Keratinocyte (primary cell): ENCODE measurements at regions not wholly inside any gene's neighbourhood (a gene's known extent, or its start where the extent isn't known, plus 50 kb on each side); places are given as distances from the start of the nearest gene placed in this dataset.

ENCODE experiments used
- DNase-seq: peaks from one replicate; pipeline ENCODE4 v3.0.0-alpha.2; 2011; ENCODE audit warnings: low read depth, missing footprints, low spot score
- FAIRE-seq: peaks from 2 replicates; lab custom pipeline; 2011; peaks lifted over from hg19 to GRCh38; lab: Jason Lieb, UNC
- H2AFZ ChIP-seq: 2 replicates; pipeline ENCODE4 v1.6.0; 2012; ENCODE audit warnings: low read length, control low read depth, inconsistent platforms; ENCODE audit not compliant: control insufficient read depth
- H3K27ac ChIP-seq: 2 replicates; pipeline ENCODE4 v1.5.1; 2011; ENCODE audit warnings: low read length; ENCODE audit not compliant: control insufficient read depth, insufficient read depth
- H3K27me3 ChIP-seq: 3 replicates; pipeline ENCODE4 v1.6.0; 2011; ENCODE audit warnings: low read length; ENCODE audit not compliant: control insufficient read depth, insufficient read depth; ENCODE audit errors: extremely low read depth
- H3K36me3 ChIP-seq, 2 experiments: 2 replicates in 1 of 2; 3 replicates in 1 of 2; pipeline ENCODE4 v1.5.1; 2011; ENCODE audit warnings: low read length in 2 of 2, mild to moderate bottlenecking in 1 of 2; ENCODE audit not compliant: control insufficient read depth in 2 of 2, insufficient read depth in 2 of 2; ENCODE audit errors: extremely low read depth in 1 of 2
- H3K4me1 ChIP-seq: 3 replicates; pipeline ENCODE4 v1.5.1; 2011; ENCODE audit warnings: low read length; ENCODE audit not compliant: control insufficient read depth, insufficient read depth; ENCODE audit errors: extremely low read depth
- H3K4me2 ChIP-seq: 3 replicates; pipeline ENCODE4 v1.6.0; 2011; ENCODE audit warnings: low read depth, low read length; ENCODE audit not compliant: control insufficient read depth, insufficient read depth; ENCODE audit errors: extremely low read depth
- H3K4me3 ChIP-seq, 3 experiments: fragments of 200-600 bp in 1 of 3; sonication (generic) in 1 of 3; 2 replicates in 2 of 3; 3 replicates in 1 of 3; pipeline ENCODE4 v1.5.1; 2011 to 2016; ENCODE audit warnings: low read length in 3 of 3, mild to moderate bottlenecking in 3 of 3, control low read depth in 2 of 3, inconsistent platforms in 1 of 3, low read depth in 1 of 3, mixed read lengths in 1 of 3, mixed run types in 1 of 3, moderate library complexity in 1 of 3; ENCODE audit not compliant: control insufficient read depth in 2 of 3, insufficient read depth in 2 of 3; ENCODE audit errors: extremely low read depth in 1 of 3
- H3K79me2 ChIP-seq: 2 replicates; pipeline ENCODE4 v1.6.0; 2012; ENCODE audit warnings: low read length; ENCODE audit not compliant: control insufficient read depth, insufficient read depth
- H3K9ac ChIP-seq: 3 replicates; pipeline ENCODE4 v1.6.0; 2011; ENCODE audit warnings: low read length; ENCODE audit not compliant: control insufficient read depth, insufficient read depth; ENCODE audit errors: extremely low read depth
- H3K9me1 ChIP-seq: 3 replicates; pipeline ENCODE4 v1.6.0; 2011; ENCODE audit warnings: low read length; ENCODE audit not compliant: control insufficient read depth, insufficient read depth; ENCODE audit errors: extremely low read depth
- H3K9me3 ChIP-seq: 2 replicates; pipeline ENCODE4 v1.5.1; 2012; ENCODE audit warnings: low read depth, low read length; ENCODE audit not compliant: control insufficient read depth
- H4K20me1 ChIP-seq: 3 replicates; pipeline ENCODE4 v1.6.0; 2011; ENCODE audit warnings: low read length; ENCODE audit not compliant: control insufficient read depth, insufficient read depth; ENCODE audit errors: extremely low read depth
- EZH2 ChIP-seq: IDR thresholded peaks from one replicate; pipeline ENCODE4 v1.6.1; 2012; ENCODE audit warnings: inconsistent platforms, mild to moderate bottlenecking, low read length, moderate library complexity
- dilution Hi-C: fragments of 300-500 bp; cut with MboI; formaldehyde crosslinking; loops from one replicate; pipeline ENCODE4 v1.7.0; 2020; ENCODE audit warnings: low sequenced_read_pairs; ENCODE audit not compliant: extremely low pct_ligation_motif_present
- TF ChIP-seq, protein P1 (sequence below), 3 experiments: IDR thresholded peaks in 1 of 3; conservative IDR thresholded peaks in 1 of 3; optimal IDR thresholded peaks in 1 of 3; 2 replicates in 2 of 3; 3 replicates in 1 of 3; pipeline versions ENCODE3 to v1.5.1; 2011; ENCODE audit warnings: low read length in 3 of 3, mild to moderate bottlenecking in 3 of 3, moderate library complexity in 2 of 3, control low read depth in 1 of 3, inconsistent platforms in 1 of 3; ENCODE audit not compliant: insufficient read depth in 2 of 3; ENCODE audit errors: extremely low read depth in 1 of 3

DNA sequence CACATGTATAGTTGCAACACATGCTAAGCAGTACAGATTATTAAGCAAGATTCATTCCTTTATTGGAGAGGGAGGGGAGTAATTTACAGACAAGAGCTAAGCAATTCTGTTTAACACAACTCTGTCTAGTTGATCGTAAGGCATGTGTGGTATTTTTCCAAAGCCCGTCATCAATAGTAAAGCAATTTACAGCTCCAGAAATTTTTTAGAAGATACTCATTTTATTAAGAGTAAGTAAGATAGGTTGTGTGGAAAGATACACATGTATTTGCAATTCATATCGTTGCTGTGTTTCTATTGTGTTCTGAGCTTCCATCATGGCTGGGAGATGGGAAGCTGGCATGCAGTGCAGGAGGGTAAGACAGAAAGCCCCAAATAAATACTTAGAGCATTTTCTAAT, 289.2 kb upstream of the TMEM161B start:
- H3K27me3 ChIP-seq, result no peaks in the 10 kb centered on the region
- H3K27ac ChIP-seq, result no peak overlapping the region
- no peak overlapping the region for H3K9ac ChIP-seq
- H3K4me2 ChIP-seq, result no peak overlapping the region
- H3K9me3 ChIP-seq, result no peaks in the 10 kb centered on the region
- H3K4me3 ChIP-seq, result no peak overlapping the region
- H2AFZ ChIP-seq, result no peak overlapping the region
- no peaks in the 10 kb centered on the region for H4K20me1 ChIP-seq
- no peak for FAIRE-seq
- H3K36me3 ChIP-seq, result no peaks in the 10 kb centered on the region
- DNase-seq, result no peak
- H3K9me1 ChIP-seq, result no peaks in the 10 kb centered on the region
- dilution Hi-C loops, result no loop called here
- no peaks in the 10 kb centered on the region for H3K4me1 ChIP-seq
- TF ChIP-seq, protein P1, sequence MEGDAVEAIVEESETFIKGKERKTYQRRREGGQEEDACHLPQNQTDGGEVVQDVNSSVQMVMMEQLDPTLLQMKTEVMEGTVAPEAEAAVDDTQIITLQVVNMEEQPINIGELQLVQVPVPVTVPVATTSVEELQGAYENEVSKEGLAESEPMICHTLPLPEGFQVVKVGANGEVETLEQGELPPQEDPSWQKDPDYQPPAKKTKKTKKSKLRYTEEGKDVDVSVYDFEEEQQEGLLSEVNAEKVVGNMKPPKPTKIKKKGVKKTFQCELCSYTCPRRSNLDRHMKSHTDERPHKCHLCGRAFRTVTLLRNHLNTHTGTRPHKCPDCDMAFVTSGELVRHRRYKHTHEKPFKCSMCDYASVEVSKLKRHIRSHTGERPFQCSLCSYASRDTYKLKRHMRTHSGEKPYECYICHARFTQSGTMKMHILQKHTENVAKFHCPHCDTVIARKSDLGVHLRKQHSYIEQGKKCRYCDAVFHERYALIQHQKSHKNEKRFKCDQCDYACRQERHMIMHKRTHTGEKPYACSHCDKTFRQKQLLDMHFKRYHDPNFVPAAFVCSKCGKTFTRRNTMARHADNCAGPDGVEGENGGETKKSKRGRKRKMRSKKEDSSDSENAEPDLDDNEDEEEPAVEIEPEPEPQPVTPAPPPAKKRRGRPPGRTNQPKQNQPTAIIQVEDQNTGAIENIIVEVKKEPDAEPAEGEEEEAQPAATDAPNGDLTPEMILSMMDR (optimal IDR thresholded peaks at IDR 0.05 in 1 of 3, IDR thresholded peaks at IDR 0.05 in 1 of 3, conservative IDR thresholded peaks at IDR 0.05 in 1 of 3; ENCODE audit: extremely low read depth in 1 of 3, insufficient read depth in 2 of 3, low read length in 3 of 3), result no peak
- no peak for TF ChIP-seq EZH2
- H3K79me2 ChIP-seq, result no peaks in the 10 kb centered on the region

DNA sequence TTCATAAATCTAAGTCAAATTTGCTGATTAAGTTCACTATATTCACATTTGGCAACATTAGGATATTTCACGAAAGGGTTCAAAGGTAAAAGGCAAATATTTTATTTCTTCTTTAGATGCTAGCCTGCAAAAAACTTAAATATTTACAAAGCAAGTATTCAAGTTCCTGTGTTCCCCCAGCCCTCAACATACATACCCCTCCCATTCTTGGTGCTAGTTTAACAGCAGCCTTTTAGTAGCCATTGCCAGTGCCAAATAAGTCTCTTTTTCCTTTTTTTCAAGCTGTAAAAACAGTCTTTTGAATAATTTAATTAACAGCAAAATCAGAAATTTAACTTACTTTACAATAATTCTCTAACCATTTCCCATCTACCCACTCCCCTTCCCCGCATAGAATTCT, 288.5 kb upstream of the TMEM161B start:
- Histone ChIP-seq H3K79me2 (no peaks in the 10 kb centered on the region), H3K9ac (no peak overlapping the region), H3K4me1 (no peaks in the 10 kb centered on the region), H3K9me1 (no peaks in the 10 kb centered on the region), H3K36me3 (no peaks in the 10 kb centered on the region), H3K27ac (no peak overlapping the region), H2AFZ (no peak overlapping the region), H3K27me3 (no peaks in the 10 kb centered on the region), H4K20me1 (no peaks in the 10 kb centered on the region), H3K4me3 (no peak overlapping the region), H3K4me2 (no peak overlapping the region), H3K9me3 (no peaks in the 10 kb centered on the region)
- no peak for FAIRE-seq
- dilution Hi-C loops, result no loop called here
- no peak for DNase-seq
- TF ChIP-seq, protein P1 (optimal IDR thresholded peaks at IDR 0.05 in 1 of 3, IDR thresholded peaks at IDR 0.05 in 1 of 3, conservative IDR thresholded peaks at IDR 0.05 in 1 of 3; ENCODE audit: extremely low read depth in 1 of 3, insufficient read depth in 2 of 3, low read length in 3 of 3), result no peak
- no peak for TF ChIP-seq EZH2
